ENCODE measurements at regions not wholly inside any gene's neighbourhood (a gene's known extent, or its start where the extent isn't known, plus 50 kb on each side); places are given as distances from the start of the nearest gene placed in this dataset.

- no peak overlapping the region for H2AFZ ChIP-seq (ENCODE audit: low read length)
- H3K9ac ChIP-seq (ENCODE audit: insufficient read depth, low read depth, low read length), result no peak overlapping the region
- no peak overlapping the region for H3K4me3 ChIP-seq (replicated peaks in 1 of 3; ENCODE audit: insufficient read depth in 1 of 3, low read depth in 2 of 3, low read length in 3 of 3)
- ChIA-PET POLR2A (no interaction called here), CTCF (ENCODE audit: low intra/inter-chr PET ratio, low total read pairs) (no interaction called here)
- H3K79me2 ChIP-seq (ENCODE audit: insufficient read depth, low read length), result no peaks in the 10 kb centered on the region
- intact Hi-C loops (cut with micrococcal nuclease; ENCODE audit: unreplicated experiment) (no loop called here), in situ Hi-C loops (cut with HindIII; ENCODE audit: extremely low pct_ligation_motif_present, low pct_unique_long_range_greater_than_20kb) (no loop called here)
- no peak overlapping the region for H3K4me2 ChIP-seq (ENCODE audit: low read depth, low read length)
- TF ChIP-seq CREB1 (IDR thresholded peaks at IDR 0.05) (no peak), CREB1 (CRISPR knock-in tag; IDR thresholded peaks at IDR 0.05) (no peak), HNF4G (IDR thresholded peaks at IDR 0.05; ENCODE audit: borderline replicate concordance, low read depth, low read length) (no peak), HNF4G (CRISPR knock-in tag; IDR thresholded peaks at IDR 0.05; ENCODE audit: borderline replicate concordance, low read depth) (no peak), MAFF (IDR thresholded peaks at IDR 0.05; ENCODE audit: low read depth, low read length) (peak; percentile 67; the same call in 1 of the 2 replicates), MAFK (conservative IDR thresholded peaks at IDR 0.05 in 1 of 2, IDR thresholded peaks at IDR 0.05 in 1 of 2; ENCODE audit: low read length in 2 of 2) (peak; percentile 63 to 84; a peak in 3 of 4 replicates), CCAR2 (optimal IDR thresholded peaks at IDR 0.05; ENCODE audit: low read depth, low read length) (no peak), ATF7 (IDR thresholded peaks at IDR 0.05) (no peak), ATF7 (CRISPR knock-in tag; IDR thresholded peaks at IDR 0.05) (no peak), ZNF24 (IDR thresholded peaks at IDR 0.05) (no peak), SRSF4 (IDR thresholded peaks at IDR 0.05; ENCODE audit: low read depth, low read length, poor library complexity, severe bottlenecking) (no peak)
- TF ChIP-seq, protein P1, sequence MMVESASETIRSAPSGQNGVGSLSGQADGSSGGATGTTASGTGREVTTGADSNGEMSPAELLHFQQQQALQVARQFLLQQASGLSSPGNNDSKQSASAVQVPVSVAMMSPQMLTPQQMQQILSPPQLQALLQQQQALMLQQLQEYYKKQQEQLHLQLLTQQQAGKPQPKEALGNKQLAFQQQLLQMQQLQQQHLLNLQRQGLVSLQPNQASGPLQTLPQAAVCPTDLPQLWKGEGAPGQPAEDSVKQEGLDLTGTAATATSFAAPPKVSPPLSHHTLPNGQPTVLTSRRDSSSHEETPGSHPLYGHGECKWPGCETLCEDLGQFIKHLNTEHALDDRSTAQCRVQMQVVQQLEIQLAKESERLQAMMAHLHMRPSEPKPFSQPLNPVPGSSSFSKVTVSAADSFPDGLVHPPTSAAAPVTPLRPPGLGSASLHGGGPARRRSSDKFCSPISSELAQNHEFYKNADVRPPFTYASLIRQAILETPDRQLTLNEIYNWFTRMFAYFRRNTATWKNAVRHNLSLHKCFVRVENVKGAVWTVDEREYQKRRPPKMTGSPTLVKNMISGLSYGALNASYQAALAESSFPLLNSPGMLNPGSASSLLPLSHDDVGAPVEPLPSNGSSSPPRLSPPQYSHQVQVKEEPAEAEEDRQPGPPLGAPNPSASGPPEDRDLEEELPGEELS (CRISPR knock-in tag; IDR thresholded peaks at IDR 0.05), result no peak
- no peaks in the 10 kb centered on the region for H3K27me3 ChIP-seq (ENCODE audit: control insufficient read depth in 1 of 2, insufficient read depth in 2 of 2, low read length in 2 of 2)
- BruUV-seq (replicated peaks), result no TSS peak
- FAIRE-seq, result no peak
- WGBS (ENCODE audit: low lambda C conversion rate), result 86% methylated on average over 1 of the region's 1 CpG
- DNase-seq (ENCODE audit: low spot score), result no peak
- H3K9me3 ChIP-seq (ENCODE audit: low read length), result no peaks in the 10 kb centered on the region
- no peak overlapping the region for H3K27ac ChIP-seq (ENCODE audit: extremely low read length, insufficient read depth, low read length)
- no peaks in the 10 kb centered on the region for H3K36me3 ChIP-seq (replicated peaks in 1 of 2; ENCODE audit: control insufficient read depth in 1 of 2, insufficient read depth in 2 of 2, low read length in 2 of 2)
- ATAC-seq, result no peak
- no peaks in the 10 kb centered on the region for H4K20me1 ChIP-seq (ENCODE audit: insufficient read depth, low read length)
- H3K4me1 ChIP-seq (ENCODE audit: insufficient read depth, low read length), result peaks cover 6% of the 10 kb centered on the region
These were observed 89.6 kb upstream of the AADACL2 start for GRCh38 chr3:151644020-151644620.

All from HepG2 (cell line).